ENCODE measurements at regions not wholly inside any gene's neighbourhood (a gene's known extent, or its start where the extent isn't known, plus 50 kb on each side); places are given as distances from the start of the nearest gene placed in this dataset.

DNA sequence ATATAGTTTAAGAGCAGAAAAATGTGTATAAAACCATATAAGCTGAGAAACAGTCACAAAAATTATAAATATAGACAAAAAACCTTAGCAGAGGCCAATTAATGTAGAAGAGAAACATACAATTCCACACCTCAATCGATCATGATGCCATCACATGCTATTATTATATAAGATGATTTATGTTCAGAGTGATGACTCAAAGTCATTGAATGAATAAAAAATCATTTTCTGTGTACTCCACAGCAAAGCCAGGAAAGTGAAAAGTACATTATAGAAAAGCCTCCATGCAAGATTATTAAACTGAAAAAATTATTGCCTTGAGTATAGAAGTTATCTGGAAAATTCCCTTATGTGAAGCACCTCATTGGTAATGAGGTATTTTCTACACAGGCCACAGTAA lies 229.2 kb upstream of the PPFIA2 start:
- TF ChIP-seq CTCF (IDR thresholded peaks at IDR 0.05) (no peak), ZFX (IDR thresholded peaks at IDR 0.05; ENCODE audit: borderline replicate concordance) (no peak)

Measured in 22Rv1 (cell line).